Astrocyte (in vitro differentiated cells and primary cell): ENCODE measurements at regions not wholly inside any gene's neighbourhood (a gene's known extent, or its start where the extent isn't known, plus 50 kb on each side); places are given as distances from the start of the nearest gene placed in this dataset.
A peak's percentile ranks its signal among the peaks of the same experiment; 100 is the strongest.

Experiments
- DNase-seq: peaks from one replicate; pipeline ENCODE4 v3.0.0-alpha.2; 2010; ENCODE audit warnings: low read depth
- FAIRE-seq: peaks from 2 replicates; lab custom pipeline; 2011; peaks lifted over from hg19 to GRCh38; lab: Jason Lieb, UNC
- H2AFZ ChIP-seq: 2 replicates; pipeline ENCODE4 v1.6.0; 2012; ENCODE audit warnings: low read depth, low read length, inconsistent platforms
- H3K27ac ChIP-seq: 2 replicates; pipeline ENCODE4 v1.5.1; 2011; ENCODE audit warnings: low read depth, low read length, inconsistent platforms
- H3K27me3 ChIP-seq: 2 replicates; pipeline ENCODE4 v1.6.0; 2011; ENCODE audit warnings: low read length, inconsistent platforms; ENCODE audit not compliant: insufficient read depth
- H3K36me3 ChIP-seq: 2 replicates; pipeline ENCODE4 v1.5.1; 2011; ENCODE audit warnings: low read length, inconsistent platforms; ENCODE audit not compliant: insufficient read depth
- H3K4me1 ChIP-seq: 2 replicates; pipeline ENCODE4 v1.5.1; 2011; ENCODE audit warnings: low read length, inconsistent platforms; ENCODE audit not compliant: insufficient read depth
- H3K4me2 ChIP-seq: 2 replicates; pipeline ENCODE4 v1.6.0; 2012; ENCODE audit warnings: low read length, inconsistent platforms
- H3K4me3 ChIP-seq: 2 replicates; pipeline ENCODE4 v1.5.1; 2011; ENCODE audit warnings: low read depth, mild to moderate bottlenecking, low read length, inconsistent platforms; ENCODE audit not compliant: insufficient read depth
- H3K79me2 ChIP-seq: 2 replicates; pipeline ENCODE4 v1.6.0; 2012; ENCODE audit warnings: mild to moderate bottlenecking, low read length, inconsistent platforms; ENCODE audit not compliant: insufficient read depth
- H3K9ac ChIP-seq: 2 replicates; pipeline ENCODE4 v1.6.0; 2012; ENCODE audit warnings: mild to moderate bottlenecking, low read length, inconsistent platforms
- H3K9me3 ChIP-seq: 2 replicates; pipeline ENCODE4 v1.5.1; 2012; ENCODE audit warnings: low read depth, mild to moderate bottlenecking, low read length, inconsistent platforms; ENCODE audit not compliant: insufficient read depth
- H4K20me1 ChIP-seq: 2 replicates; pipeline ENCODE4 v1.6.0; 2012; ENCODE audit warnings: low read length, inconsistent platforms; ENCODE audit not compliant: insufficient read depth
- H3K27ac Mint-ChIP-seq: one replicate; pipeline ENCODE4 v1.8.0; 2021; ENCODE audit warnings: mild to moderate bottlenecking, mixed read lengths; ENCODE audit not compliant: unreplicated experiment
- H3K27me3 Mint-ChIP-seq: one replicate; pipeline ENCODE4 v1.8.0; 2021; ENCODE audit warnings: low read depth, mixed read lengths; ENCODE audit not compliant: unreplicated experiment
- H3K36me3 Mint-ChIP-seq: one replicate; pipeline ENCODE4 v1.8.0; 2021; ENCODE audit warnings: low read depth, mixed read lengths; ENCODE audit not compliant: unreplicated experiment
- H3K4me1 Mint-ChIP-seq: one replicate; pipeline ENCODE4 v1.8.0; 2021; ENCODE audit warnings: low read depth, mixed read lengths; ENCODE audit not compliant: unreplicated experiment
- H3K4me3 Mint-ChIP-seq: one replicate; pipeline ENCODE4 v1.8.0; 2021; ENCODE audit warnings: mild to moderate bottlenecking, moderate library complexity, mixed read lengths; ENCODE audit not compliant: unreplicated experiment
- H3K9me3 Mint-ChIP-seq: one replicate; pipeline ENCODE4 v1.8.0; 2021; ENCODE audit warnings: mild to moderate bottlenecking, mixed read lengths; ENCODE audit not compliant: unreplicated experiment
- EZH2 ChIP-seq: IDR thresholded peaks from 2 replicates; pipeline ENCODE4 v1.6.1; 2012; ENCODE audit warnings: mild to moderate bottlenecking, low read length, inconsistent platforms; ENCODE audit not compliant: insufficient read depth
- TF ChIP-seq, protein P1 (sequence below): IDR thresholded peaks from 2 replicates; pipeline ENCODE4 v1.5.1; 2011; ENCODE audit warnings: low read depth, mild to moderate bottlenecking, inconsistent platforms, low read length, moderate library complexity; ENCODE audit not compliant: insufficient read depth

DNA sequence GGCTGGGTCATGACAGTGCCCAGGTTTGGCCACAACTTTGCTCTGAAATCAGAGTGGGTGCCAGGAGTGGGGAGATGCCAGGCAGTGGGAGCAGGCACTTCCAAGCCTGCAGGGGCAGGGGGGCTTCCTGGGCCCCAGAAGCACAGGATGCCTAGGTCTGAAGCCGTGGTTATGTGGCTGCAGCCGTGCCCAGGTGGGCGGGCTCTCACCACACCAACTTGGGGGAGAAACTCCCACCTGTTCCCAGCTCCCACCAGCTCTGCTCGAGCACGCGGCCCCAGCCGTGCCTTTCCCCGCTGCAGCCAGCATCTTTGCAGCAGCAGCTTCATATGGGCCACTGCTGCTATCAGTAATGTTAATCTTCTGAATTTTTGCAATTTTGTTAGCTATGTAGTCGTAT, 331.4 kb downstream of the USP25 start:
- Mint-ChIP-seq H3K9me3 (no peaks in the 10 kb centered on the region), H3K4me3 (no peak overlapping the region), H3K27me3 (no peaks in the 10 kb centered on the region), H3K36me3 (no peaks in the 10 kb centered on the region), H3K27ac (no peak overlapping the region), H3K4me1 (no peaks in the 10 kb centered on the region)
- no peak for TF ChIP-seq EZH2
- TF ChIP-seq, protein P1, sequence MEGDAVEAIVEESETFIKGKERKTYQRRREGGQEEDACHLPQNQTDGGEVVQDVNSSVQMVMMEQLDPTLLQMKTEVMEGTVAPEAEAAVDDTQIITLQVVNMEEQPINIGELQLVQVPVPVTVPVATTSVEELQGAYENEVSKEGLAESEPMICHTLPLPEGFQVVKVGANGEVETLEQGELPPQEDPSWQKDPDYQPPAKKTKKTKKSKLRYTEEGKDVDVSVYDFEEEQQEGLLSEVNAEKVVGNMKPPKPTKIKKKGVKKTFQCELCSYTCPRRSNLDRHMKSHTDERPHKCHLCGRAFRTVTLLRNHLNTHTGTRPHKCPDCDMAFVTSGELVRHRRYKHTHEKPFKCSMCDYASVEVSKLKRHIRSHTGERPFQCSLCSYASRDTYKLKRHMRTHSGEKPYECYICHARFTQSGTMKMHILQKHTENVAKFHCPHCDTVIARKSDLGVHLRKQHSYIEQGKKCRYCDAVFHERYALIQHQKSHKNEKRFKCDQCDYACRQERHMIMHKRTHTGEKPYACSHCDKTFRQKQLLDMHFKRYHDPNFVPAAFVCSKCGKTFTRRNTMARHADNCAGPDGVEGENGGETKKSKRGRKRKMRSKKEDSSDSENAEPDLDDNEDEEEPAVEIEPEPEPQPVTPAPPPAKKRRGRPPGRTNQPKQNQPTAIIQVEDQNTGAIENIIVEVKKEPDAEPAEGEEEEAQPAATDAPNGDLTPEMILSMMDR = no peak
- H3K9me3 ChIP-seq = no peaks in the 10 kb centered on the region
- no peak overlapping the region for H3K4me3 ChIP-seq
- no peak overlapping the region for H2AFZ ChIP-seq
- no peaks in the 10 kb centered on the region for H3K27me3 ChIP-seq
- no peaks in the 10 kb centered on the region for H3K79me2 ChIP-seq
- no peak overlapping the region for H3K9ac ChIP-seq
- H3K27ac ChIP-seq = no peak overlapping the region
- H3K4me1 ChIP-seq = no peaks in the 10 kb centered on the region
- DNase-seq (no peak), FAIRE-seq (no peak)
- H3K36me3 ChIP-seq = no peaks in the 10 kb centered on the region
- no peak overlapping the region for H3K4me2 ChIP-seq
- no peaks in the 10 kb centered on the region for H4K20me1 ChIP-seq

DNA sequence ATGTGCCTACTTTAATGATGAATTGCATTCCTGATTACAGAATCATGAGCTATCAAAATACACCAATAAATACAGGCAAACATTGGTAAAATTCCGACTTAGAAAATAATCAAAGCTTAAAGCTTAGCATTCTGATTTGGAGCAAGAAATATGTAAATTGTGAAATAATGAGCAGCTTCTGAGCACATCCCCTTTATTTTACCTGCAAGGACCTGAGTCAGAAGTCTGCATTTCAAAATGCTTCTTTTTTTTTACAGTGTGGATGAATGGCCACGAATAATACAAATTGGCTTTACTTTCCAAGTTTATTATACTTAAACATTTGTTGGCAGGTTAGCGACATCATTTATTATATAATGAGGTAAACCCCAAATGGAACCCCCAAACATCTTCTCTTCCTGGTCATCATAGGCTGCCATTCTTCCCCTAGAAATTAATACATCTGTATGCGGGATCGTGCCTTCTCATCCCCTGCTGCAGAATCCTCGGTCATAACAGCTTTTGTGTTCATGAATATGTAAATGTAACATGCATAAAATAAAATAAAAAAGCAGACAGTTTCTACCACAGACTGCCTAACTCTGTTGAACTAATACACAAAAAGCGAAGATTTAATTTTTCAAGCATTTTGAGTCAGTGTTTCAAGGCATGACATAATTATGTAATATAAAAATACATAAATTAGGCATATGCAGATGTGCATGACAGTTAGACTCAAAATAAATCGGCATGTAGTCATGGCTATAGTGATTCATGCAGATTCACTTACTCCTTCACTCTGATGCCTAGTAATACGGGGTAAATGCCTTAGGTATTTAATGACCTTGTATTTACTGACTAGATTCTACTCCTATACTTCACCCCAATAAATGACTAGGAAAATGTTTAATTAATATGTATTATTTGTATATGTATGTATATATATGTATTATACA, 339.7 kb downstream of the USP25 start:
- no peaks in the 10 kb centered on the region for H3K9me3 ChIP-seq
- no peak overlapping the region for H3K9ac ChIP-seq
- FAIRE-seq (no peak), DNase-seq (peak; percentile 49)
- H3K4me1 Mint-ChIP-seq = no peaks in the 10 kb centered on the region
- H3K4me3 ChIP-seq = no peak overlapping the region
- H3K27me3 Mint-ChIP-seq = no peaks in the 10 kb centered on the region
- H3K36me3 ChIP-seq = no peaks in the 10 kb centered on the region
- H3K4me1 ChIP-seq = peaks cover 17% of the 10 kb centered on the region
- H3K27ac ChIP-seq = no peak overlapping the region
- no peak overlapping the region for H2AFZ ChIP-seq
- no peaks in the 10 kb centered on the region for H3K36me3 Mint-ChIP-seq
- no peak overlapping the region for H3K4me3 Mint-ChIP-seq
- no peaks in the 10 kb centered on the region for H3K27me3 ChIP-seq
- H3K79me2 ChIP-seq = no peaks in the 10 kb centered on the region
- TF ChIP-seq, protein P1 = no peak
- TF ChIP-seq EZH2 = no peak
- H4K20me1 ChIP-seq = no peaks in the 10 kb centered on the region
- peak overlapping the region; percentile 91 for H3K4me2 ChIP-seq
- no peak overlapping the region for H3K27ac Mint-ChIP-seq
- H3K9me3 Mint-ChIP-seq = no peaks in the 10 kb centered on the region

DNA sequence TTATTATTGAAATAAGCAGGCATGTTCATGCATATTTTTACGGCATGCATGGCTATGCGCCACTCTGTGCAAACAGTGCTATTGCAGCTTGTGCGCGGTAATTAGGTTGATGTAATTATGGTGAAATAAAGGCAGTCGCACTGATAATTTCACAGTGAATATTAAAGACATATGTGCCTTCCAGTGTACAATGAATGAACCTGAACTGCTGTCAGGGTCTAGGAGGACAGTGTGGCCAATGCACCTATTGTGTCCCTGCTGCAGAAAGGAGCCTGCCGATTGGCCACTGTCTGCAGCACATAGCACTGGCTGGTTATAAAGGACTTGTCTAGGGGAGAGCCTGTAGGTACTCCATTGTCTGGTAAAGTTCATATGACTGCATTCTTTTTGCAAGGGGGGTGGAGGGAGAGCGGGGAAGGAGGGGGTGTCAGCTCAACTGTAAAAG, 340.4 kb downstream of the USP25 start:
- Histone ChIP-seq H2AFZ (peak overlapping the region; percentile 79), H3K27ac (peak overlapping the region; percentile 71), H3K27me3 (no peaks in the 10 kb centered on the region), H3K4me2 (peak overlapping the region; percentile 91), H4K20me1 (no peaks in the 10 kb centered on the region), H3K4me1 (peaks cover 17% of the 10 kb centered on the region), H3K9ac (peak overlapping the region; percentile 84), H3K79me2 (no peaks in the 10 kb centered on the region), H3K9me3 (no peaks in the 10 kb centered on the region), H3K4me3 (peak overlapping the region; percentile 71), H3K36me3 (no peaks in the 10 kb centered on the region)
- Mint-ChIP-seq H3K4me1 (no peaks in the 10 kb centered on the region), H3K4me3 (no peak overlapping the region), H3K27ac (no peak overlapping the region), H3K9me3 (no peaks in the 10 kb centered on the region), H3K36me3 (no peaks in the 10 kb centered on the region), H3K27me3 (no peaks in the 10 kb centered on the region)
- FAIRE-seq (no peak), DNase-seq (peak; percentile 75)
- TF ChIP-seq, protein P1 = peak; percentile 30
- TF ChIP-seq EZH2 = no peak
